H4 (cell line): ENCODE measurements at regions not wholly inside any gene's neighbourhood (a gene's known extent, or its start where the extent isn't known, plus 50 kb on each side); places are given as distances from the start of the nearest gene placed in this dataset.
"Not testable (repeated sequence)": the region's sequence is repeated elsewhere in the genome, so short reads cannot be mapped to it uniquely, and the experiment has no call there.

Source experiments
- DNase-seq: peaks from one replicate; pipeline ENCODE4 v3.0.0-alpha.2; 2015; ENCODE audit warnings: low spot score

DNA sequence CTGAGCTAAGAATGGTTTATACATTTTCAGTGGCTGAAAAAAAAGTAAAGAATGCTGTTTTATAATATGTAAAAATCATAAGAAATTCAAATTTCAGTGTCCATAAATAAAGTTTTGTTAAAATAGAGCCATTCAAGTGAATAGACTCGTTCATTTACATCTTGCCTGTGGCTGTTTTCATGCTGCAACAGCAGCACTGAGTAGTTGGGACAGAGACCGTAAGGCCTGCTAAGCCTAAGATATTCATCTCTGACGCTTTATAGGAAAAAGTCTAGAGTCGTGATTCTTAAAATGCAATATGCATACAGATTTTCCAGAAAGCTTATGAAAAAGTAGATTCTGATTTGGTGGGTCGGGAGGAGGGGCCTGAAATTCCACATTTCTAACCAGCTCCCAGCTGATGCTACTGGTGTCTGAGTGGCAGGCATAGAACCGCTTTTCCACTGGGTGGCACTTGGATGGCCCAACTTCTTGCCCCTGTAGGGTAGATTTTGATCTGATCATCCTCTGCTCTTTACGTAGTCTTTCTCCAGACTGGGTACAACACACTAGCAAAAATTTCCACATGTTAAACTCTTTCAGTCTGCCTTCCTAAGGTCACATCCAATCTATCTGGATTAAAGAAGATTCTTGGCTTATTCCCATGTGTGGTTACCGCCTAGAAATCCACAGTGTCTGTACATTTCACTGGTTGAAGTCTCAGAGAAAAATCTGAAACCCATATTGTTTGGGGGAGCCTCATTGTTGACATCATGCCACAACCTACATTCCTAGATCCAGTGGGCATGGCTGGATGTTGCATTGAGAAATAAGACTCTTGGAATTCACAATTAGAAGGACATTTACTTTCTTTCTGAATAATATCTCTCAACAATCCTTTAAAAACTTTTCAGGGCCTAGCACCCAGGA, 151.2 kb downstream of the C12orf75 start:
- no peak for DNase-seq

DNA sequence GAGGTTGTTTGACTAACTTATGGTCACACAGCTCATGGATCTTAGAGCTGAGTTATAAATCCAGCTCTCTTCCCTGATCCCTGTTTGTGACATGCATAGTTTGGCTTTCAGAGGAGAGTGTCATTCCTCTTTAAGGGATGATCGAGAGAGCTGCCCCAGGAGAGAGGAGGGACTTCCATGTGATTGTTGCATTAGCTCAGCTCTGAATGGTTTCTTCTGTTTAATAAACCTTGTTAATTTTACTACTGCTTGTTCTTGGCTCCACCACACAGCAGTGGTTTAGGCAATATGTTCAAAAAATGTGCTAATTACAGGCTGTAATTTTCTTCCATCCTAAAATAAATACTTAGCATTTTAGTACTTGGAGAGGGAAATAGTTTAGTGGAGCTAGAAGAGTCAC, 152.5 kb downstream of the C12orf75 start:
- no peak for DNase-seq

DNA sequence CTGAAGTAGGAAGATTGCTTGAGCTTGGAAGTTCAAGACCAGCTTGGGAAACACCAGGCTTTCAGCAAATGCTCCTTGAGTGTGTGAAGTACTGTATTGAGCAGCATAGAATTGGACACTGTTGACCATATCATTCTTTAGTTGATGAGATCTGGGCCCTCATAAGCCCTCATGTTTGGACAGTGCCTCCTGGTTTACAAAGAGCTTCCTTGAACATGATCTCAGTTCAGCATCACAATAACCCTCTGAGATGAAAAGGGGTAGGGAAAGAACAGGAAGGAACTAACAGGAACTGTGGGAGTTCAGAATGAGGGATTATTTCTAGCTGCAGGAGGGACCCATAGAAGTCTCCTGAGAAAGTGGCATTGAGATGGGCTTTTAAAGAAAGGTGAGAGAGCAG, 153.2 kb downstream of the C12orf75 start:
- no peak for DNase-seq

GRCh38 chr12:105485321-105485910, 154.9 kb downstream of the C12orf75 start:
- DNase-seq, result no peak

DNA sequence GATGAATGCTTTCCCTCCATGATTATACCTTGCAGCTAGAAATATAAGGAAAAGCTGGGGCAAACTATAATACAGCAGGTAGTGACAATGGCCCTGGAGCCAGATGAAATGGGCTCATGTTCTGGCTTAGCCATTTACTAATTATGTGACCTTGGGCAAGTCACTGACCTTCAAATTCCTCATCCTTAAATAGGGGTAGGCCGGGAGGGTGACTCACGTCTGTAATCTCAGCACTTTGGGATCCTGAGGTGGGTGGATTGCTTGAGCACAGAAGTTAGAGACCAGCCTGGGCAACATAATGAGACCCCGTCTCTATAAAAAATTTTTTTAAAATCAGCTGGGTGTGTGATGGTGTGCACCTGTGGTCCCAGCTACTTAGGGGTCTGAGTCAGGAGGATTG, 155.4 kb downstream of the C12orf75 start:
- no peak for DNase-seq

GRCh38 chr12:105487963-105488362, 157.5 kb downstream of the C12orf75 start:
- DNase-seq, result no peak

DNA sequence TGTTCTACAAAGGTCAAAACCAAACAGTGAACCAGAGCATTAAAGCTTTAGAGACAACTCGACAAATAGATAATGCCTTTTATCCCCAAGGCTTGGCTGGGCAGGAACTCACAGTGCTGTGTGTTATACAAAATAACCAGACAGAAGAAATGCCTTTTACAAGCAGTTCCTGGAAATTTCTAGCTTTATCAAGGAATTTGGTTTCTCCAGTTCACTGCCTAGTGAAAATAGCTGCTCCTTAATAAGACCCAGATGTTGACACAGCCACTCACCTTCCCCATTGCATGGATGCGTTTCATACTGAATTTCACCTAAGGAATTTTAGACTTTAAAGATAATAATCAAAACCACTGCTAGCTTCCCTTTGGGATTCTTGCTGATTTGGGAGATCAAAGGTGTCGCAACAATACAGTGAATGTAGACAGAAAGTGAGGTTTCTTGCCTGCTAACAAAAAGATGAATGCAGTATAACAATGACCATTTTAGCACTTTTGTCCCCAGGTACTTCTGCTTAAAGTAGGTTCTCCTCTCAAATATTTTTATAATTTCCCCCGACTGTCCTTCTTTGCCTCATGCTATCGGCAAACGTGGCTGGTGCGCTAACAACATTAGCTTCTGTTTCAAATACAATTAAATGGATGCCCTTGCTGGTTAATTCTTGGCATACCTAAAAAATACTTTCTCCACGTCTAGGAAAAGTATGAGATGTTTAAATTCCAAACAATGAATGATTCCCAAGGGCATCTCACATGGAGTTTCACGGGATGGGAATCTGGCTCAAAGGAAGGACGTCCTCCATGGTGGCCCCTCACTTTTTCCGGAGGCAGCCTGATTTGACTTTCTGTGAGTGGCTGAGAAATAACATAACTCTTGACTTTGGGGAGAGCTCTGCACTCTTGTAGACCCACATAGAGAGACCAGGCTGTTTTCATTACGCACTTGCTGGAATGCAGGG, 162.4 kb downstream of the C12orf75 start:
- no peak for DNase-seq

GRCh38 chr12:105499205-105499604, 168.7 kb downstream of the C12orf75 start:
- DNase-seq, result no peak

DNA sequence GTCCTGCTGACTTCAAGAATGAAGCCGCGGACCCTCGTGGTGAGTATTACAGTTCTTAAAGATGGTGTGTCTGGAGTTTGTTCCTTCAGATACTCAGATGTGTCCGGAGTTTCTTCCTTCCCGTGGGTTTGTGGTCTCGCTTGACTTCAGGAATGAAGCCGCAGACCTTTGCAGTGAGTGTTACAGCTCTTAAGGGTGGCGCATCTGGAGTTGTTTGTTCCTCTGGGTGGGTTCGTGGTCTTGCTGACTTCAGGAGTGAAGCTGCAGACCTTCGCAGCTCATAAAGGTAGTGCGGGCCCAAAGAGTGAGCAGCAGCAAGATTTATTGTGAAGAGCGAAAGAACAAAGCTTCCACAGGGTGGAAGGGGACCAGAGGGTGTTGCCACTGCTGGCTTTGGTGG, 170.2 kb downstream of the C12orf75 start:
- DNase-seq, result not testable (repeated sequence)

DNA sequence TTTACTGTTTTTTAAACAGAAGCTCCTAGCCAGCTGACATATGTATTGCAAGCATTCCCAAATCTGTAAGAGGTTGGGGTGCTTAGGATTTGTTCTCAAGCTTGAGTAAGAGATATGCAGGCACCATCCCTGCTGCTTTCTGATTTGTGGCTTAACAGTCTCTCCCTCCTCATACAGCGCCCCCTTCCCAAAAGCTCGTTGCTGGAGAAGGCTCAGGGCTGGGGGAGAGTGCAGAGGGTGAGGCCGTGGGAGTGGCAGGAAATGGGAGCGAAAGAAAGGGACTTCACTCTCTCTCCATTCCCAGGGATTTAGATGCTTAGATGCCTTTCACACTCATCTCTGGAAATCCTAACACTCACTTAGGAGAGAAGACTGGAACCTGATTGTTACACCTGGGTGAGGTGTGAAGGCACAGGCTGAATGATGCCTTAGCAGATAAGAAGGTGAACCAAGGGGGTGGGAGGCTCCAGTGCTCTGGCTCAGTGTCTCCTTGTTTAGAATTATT, 172.0 kb downstream of the C12orf75 start:
- DNase-seq, result no peak

- no peak for DNase-seq
These were observed 173.1 kb downstream of the C12orf75 start for GRCh38 chr12:105503619-105504018.

- DNase-seq, result peak; percentile 23
These were observed 173.8 kb downstream of the C12orf75 start for GRCh38 chr12:105504286-105504685.

DNA sequence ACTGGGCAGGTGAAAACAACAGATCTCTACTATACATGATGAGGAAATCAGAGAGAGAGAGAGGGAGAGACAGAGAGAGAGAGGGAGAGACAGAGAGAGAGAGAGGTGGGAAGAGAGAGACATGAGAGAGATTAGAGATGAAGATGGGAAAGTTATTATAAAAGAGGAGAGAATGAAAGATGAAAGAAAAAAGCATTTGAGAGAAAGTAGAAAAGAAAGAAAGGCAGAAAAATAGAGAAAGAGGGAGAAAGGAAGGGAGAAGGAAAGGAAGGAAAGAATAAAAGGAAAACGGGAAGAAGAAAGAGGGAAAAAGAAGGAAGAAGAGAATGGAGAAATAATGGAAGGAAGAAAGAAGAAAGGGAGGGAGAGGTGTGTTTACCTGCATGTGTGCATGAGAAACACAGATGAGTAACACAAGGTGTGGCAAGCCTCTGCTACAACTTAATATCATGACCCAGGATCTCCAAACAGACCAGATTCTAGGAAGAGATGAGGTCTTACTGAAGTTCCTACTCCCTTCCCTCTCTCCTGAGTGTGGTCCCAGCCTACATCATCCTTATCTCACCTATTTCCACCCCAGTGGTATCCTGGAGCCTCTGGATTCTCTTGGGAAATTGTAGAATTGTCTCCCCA, 176.3 kb downstream of the C12orf75 start:
- no peak for DNase-seq

- DNase-seq, result no peak
These were observed 177.0 kb downstream of the C12orf75 start for GRCh38 chr12:105507311-105508038.

- DNase-seq, result no peak
These were observed 177.6 kb downstream of the C12orf75 start for GRCh38 chr12:105508096-105508495.

DNA sequence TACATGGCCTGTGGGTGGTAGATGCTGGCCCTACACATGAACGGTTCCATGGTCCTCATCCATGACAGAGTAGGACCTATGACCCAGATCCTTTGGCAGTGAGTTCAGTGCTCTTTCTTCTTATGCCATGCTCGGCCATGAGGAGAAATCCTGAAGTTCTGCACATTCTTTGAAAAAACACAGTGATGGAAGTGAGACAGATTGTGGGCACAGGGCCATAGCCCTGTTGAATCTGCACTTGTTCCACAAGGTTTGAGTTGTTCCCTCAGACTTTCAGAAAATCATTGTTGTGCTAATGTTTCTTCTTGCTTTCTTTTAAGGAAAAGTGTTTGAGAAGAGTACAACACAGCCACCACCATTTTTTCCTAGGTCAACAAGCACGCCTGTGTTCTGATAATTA, 180.0 kb downstream of the C12orf75 start:
- DNase-seq, result no peak

DNA sequence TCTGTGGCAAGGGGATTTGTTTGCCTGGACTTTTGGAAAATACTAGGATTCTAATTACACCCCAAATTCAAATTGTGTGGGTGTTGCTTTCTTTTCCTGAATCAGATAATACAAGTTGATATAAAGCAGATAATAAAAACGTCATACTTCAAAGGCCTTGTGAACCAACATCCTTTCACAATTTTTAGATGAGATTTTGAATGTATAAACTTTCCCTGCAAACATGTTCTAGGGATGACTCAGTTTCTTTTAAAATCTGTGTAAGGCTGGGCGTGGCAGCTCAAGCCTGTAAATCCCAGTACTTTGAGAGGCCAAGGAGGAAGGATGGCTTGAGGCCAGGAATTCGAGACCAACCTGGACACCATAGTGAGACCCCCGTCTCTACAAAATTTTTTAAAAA, 182.4 kb downstream of the C12orf75 start:
- not testable (repeated sequence) for DNase-seq

GRCh38 chr12:105522166-105522825, 191.8 kb downstream of the C12orf75 start:
- no peak for DNase-seq

DNA sequence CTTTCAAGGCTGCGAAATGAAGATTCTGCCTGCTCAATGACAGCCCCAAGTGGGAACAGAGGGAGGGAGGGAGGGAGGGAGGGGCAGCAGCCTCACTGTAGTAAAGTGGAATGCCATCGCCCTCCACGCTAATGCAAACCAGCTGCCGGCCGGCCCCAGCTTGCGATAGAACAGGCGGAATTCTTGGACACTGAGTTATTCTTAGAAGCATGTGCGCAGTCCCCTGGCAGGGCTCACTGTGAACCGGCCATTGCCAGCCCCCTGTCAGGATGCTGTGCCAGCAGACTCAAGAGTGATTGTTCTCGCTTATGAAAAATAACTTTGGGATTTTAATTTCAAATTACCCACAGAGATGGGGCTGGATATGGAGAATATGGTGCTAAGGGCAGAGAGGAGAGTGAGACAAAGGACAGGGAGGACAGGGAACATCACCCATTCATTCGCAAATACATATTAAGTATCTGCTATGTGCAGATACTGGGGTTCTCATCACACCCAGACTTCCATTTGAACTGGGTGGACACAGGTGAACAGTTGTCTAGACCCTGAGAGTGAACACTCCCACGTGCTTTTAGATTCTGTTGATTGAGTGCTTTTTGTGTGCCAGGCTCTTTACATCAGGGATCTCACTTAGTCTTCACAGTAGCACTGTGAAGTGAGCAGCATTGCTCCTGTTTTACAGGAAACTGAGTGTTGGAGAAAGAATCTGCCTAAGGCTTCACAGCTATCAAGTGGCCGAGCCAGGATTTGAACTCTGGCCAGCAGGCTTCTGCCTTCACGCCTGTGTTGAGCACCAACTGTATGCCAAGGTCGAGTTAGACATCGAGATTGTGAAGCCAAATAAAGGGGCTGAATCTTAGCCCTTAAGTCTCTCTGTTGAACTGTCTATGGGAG, 192.9 kb downstream of the C12orf75 start:
- peak; percentile 19 for DNase-seq
